WTC11 (cell line): ENCODE measurements at regions not wholly inside any gene's neighbourhood (a gene's known extent, or its start where the extent isn't known, plus 50 kb on each side); places are given as distances from the start of the nearest gene placed in this dataset.

Source experiments
- ATAC-seq: fragments of 200-7000 bp; cut with Tn5 transposase; 2 replicates; pipeline ENCODE4 v1.10.0; 2021; ENCODE audit warnings: mild to moderate bottlenecking, moderate library complexity
- CTCF ChIA-PET: fragments of 300-600 bp; sonication (Branson Sonifier 250); formaldehyde crosslinking; loops from one replicate; lab custom pipeline; 2021; ENCODE audit warnings: antibody characterized with exemption; lab: Charles Lee
- POLR2A ChIA-PET: fragments of 350-600 bp; sonication (Branson Sonifier 250); formaldehyde crosslinking; loops from one replicate; lab custom pipeline; 2021; ENCODE audit warnings: antibody characterized with exemption; lab: Charles Lee
- DNase-seq: peaks from one replicate; pipeline ENCODE4 v3.0.0; 2021; ENCODE audit warnings: low spot score
- H3K27ac Mint-ChIP-seq: 2 replicates; pipeline ENCODE4 v1.8.0; 2021; ENCODE audit warnings: mixed read lengths
- H3K27me3 Mint-ChIP-seq: 2 replicates; pipeline ENCODE4 v1.8.0; 2021; ENCODE audit warnings: low read depth, mild to moderate bottlenecking, moderate library complexity, mixed read lengths
- H3K36me3 Mint-ChIP-seq: 2 replicates; pipeline ENCODE4 v1.8.0; 2021; ENCODE audit warnings: mixed read lengths
- H3K4me1 Mint-ChIP-seq: 2 replicates; pipeline ENCODE4 v1.8.0; 2022; ENCODE audit warnings: mixed read lengths
- H3K4me3 Mint-ChIP-seq: 2 replicates; pipeline ENCODE4 v1.8.0; 2021; ENCODE audit warnings: mild to moderate bottlenecking, moderate library complexity, mixed read lengths
- H3K9me3 Mint-ChIP-seq: 2 replicates; pipeline ENCODE4 v1.8.0; 2021; ENCODE audit warnings: mixed read lengths
- CREB1 ChIP-seq: sonication (generic); formaldehyde crosslinking; IDR thresholded peaks from 2 replicates; pipeline ENCODE4 v1.8.0; 2023; ENCODE audit warnings: mild to moderate bottlenecking, missing genetic modification reagents
- E2F1 ChIP-seq: sonication (generic); formaldehyde crosslinking; IDR thresholded peaks from 2 replicates; pipeline ENCODE4 v1.8.0; 2022; ENCODE audit warnings: mild to moderate bottlenecking, missing genetic modification reagents
- JAZF1 ChIP-seq: fragments of 250-450 bp; sonication (Bioruptor Pico); IDR thresholded peaks from 2 replicates; pipeline ENCODE4 v1.9.0; 2021; ENCODE audit warnings: moderate library complexity, mild to moderate bottlenecking, inconsistent platforms
- MAX ChIP-seq: sonication (generic); formaldehyde crosslinking; IDR thresholded peaks from 2 replicates; pipeline ENCODE4 v1.8.0; 2022; ENCODE audit warnings: mild to moderate bottlenecking, missing genetic modification reagents
- MXD4 ChIP-seq: fragments of 250-450 bp; sonication (Bioruptor Pico); IDR thresholded peaks from 2 replicates; pipeline ENCODE4 v1.8.0; 2021; ENCODE audit warnings: mild to moderate bottlenecking, moderate library complexity, borderline replicate concordance
- NR3C1 ChIP-seq: sonication (generic); formaldehyde crosslinking; conservative IDR thresholded peaks from 2 replicates; pipeline ENCODE4 v1.8.1; 2023; ENCODE audit warnings: low read depth, mild to moderate bottlenecking, missing genetic modification reagents
- PRRX2 ChIP-seq: fragments of 250-450 bp; sonication (Bioruptor Pico); IDR thresholded peaks from 2 replicates; pipeline ENCODE4 v1.8.0; 2021; ENCODE audit warnings: mild to moderate bottlenecking
- RORB ChIP-seq: fragments of 250-450 bp; sonication (Bioruptor Pico); IDR thresholded peaks from 2 replicates; pipeline ENCODE4 v1.9.0; 2021; ENCODE audit warnings: mild to moderate bottlenecking
- TP53 ChIP-seq: sonication (generic); formaldehyde crosslinking; IDR thresholded peaks from 2 replicates; pipeline ENCODE4 v1.8.1; 2023; ENCODE audit warnings: mild to moderate bottlenecking, missing genetic modification reagents
- ZBTB21 ChIP-seq: sonication (generic); formaldehyde crosslinking; IDR thresholded peaks from 2 replicates; pipeline ENCODE4 v1.8.1; 2023; ENCODE audit warnings: mild to moderate bottlenecking, missing genetic modification reagents, borderline replicate concordance
- ZNF281 ChIP-seq: sonication (generic); formaldehyde crosslinking; IDR thresholded peaks from 2 replicates; pipeline ENCODE4 v1.8.0; 2023; ENCODE audit warnings: mild to moderate bottlenecking, missing genetic modification reagents
- ZNF317 ChIP-seq: sonication (generic); formaldehyde crosslinking; IDR thresholded peaks from 2 replicates; pipeline ENCODE4 v1.8.1; 2023; ENCODE audit warnings: low read depth, mild to moderate bottlenecking, moderate library complexity, missing genetic modification reagents, borderline replicate concordance
- ZNF396 ChIP-seq: fragments of 250-450 bp; sonication (Bioruptor Pico); IDR thresholded peaks from 2 replicates; pipeline ENCODE4 v1.8.0; 2021; ENCODE audit warnings: mild to moderate bottlenecking, moderate library complexity, borderline replicate concordance
- TF ChIP-seq, protein P1 (sequence below): fragments of 250-450 bp; sonication (Bioruptor Pico); IDR thresholded peaks from 2 replicates; pipeline ENCODE4 v1.9.0; 2021; ENCODE audit warnings: mild to moderate bottlenecking
- TF ChIP-seq, protein P2 (sequence below): sonication (generic); formaldehyde crosslinking; IDR thresholded peaks from 2 replicates; pipeline ENCODE4 v1.8.1; 2022; ENCODE audit warnings: missing genetic modification reagents, borderline replicate concordance
- TF ChIP-seq, protein P3 (sequence below): sonication (generic); formaldehyde crosslinking; IDR thresholded peaks from 2 replicates; pipeline ENCODE4 v1.8.1; 2022; ENCODE audit warnings: mild to moderate bottlenecking, missing genetic modification reagents, moderate library complexity, borderline replicate concordance
- TF ChIP-seq, protein P4 (sequence below): fragments of 250-450 bp; sonication (Bioruptor Pico); IDR thresholded peaks from 2 replicates; pipeline ENCODE4 v1.9.0; 2021; ENCODE audit warnings: moderate library complexity, mild to moderate bottlenecking, inconsistent platforms, borderline replicate concordance
- TF ChIP-seq, protein P5 (sequence below): sonication (generic); formaldehyde crosslinking; IDR thresholded peaks from 2 replicates; pipeline ENCODE4 v1.8.1; 2023; ENCODE audit warnings: mild to moderate bottlenecking, missing genetic modification reagents, moderate library complexity
- TF ChIP-seq, protein P6 (sequence below): sonication (generic); formaldehyde crosslinking; IDR thresholded peaks from 2 replicates; pipeline ENCODE4 v1.8.1; 2023; ENCODE audit warnings: mild to moderate bottlenecking, missing genetic modification reagents, moderate library complexity
- TF ChIP-seq, protein P7 (sequence below): sonication (generic); formaldehyde crosslinking; conservative IDR thresholded peaks from 2 replicates; pipeline ENCODE4 v1.8.1; 2022; ENCODE audit warnings: mild to moderate bottlenecking, missing genetic modification reagents

DNA sequence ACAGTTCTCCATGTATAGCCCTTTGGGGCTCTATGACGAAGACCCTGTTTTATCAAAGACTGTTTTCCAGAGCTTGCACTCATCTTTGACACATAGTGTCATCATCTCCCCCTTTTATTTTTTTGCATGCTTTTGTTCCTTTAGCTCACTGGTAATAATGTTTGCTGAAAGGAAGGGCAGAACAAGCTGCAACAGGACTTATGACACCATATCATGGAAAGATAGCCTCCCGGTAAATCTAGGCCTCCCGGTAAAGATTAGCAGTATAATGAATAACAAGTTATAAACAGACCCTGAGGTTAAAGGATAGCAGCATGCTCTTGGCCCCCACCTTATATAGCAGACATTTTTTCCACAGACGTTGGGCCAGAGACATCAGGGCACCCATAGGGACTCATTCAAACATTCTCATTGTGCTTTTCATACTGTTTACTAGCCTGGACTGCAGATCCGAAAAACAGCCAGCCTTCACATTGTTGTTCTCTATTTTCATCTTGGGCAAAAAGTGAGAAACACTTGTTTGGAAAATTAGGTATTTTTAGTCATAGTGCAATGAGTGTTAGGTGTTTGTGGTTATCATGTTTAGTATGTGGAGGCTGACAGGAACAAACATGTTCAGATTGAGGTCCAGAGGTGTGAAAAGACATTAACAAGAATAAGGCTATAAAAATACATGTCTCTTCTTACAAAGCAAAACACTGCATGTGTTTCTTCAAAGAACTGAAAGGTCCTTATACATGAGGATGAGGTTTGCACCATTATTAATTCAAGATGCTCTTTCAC is 136.9 kb upstream of the SPRY2 start (continued):
- TF ChIP-seq E2F1 (CRISPR knock-in tag), result no peak
- TF ChIP-seq PRRX2 (CRISPR knock-in tag), result no peak
- TF ChIP-seq, protein P1, sequence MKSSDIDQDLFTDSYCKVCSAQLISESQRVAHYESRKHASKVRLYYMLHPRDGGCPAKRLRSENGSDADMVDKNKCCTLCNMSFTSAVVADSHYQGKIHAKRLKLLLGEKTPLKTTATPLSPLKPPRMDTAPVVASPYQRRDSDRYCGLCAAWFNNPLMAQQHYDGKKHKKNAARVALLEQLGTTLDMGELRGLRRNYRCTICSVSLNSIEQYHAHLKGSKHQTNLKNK (CRISPR knock-in tag), result no peak
- TF ChIP-seq, protein P2, sequence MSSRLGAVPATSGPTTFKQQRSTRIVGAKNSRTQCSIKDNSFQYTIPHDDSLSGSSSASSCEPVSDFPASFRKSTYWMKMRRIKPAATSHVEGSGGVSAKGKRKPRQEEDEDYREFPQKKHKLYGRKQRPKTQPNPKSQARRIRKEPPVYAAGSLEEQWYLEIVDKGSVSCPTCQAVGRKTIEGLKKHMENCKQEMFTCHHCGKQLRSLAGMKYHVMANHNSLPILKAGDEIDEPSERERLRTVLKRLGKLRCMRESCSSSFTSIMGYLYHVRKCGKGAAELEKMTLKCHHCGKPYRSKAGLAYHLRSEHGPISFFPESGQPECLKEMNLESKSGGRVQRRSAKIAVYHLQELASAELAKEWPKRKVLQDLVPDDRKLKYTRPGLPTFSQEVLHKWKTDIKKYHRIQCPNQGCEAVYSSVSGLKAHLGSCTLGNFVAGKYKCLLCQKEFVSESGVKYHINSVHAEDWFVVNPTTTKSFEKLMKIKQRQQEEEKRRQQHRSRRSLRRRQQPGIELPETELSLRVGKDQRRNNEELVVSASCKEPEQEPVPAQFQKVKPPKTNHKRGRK (CRISPR knock-in tag), result no peak
- no peak for TF ChIP-seq TP53 (CRISPR knock-in tag)

GRCh38 chr13:80476953-80477352 is 136.0 kb upstream of the SPRY2 start:
- Mint-ChIP-seq H3K9me3 (no peaks in the 10 kb centered on the region), H3K27ac (no peak overlapping the region), H3K4me3 (no peak overlapping the region), H3K4me1 (no peaks in the 10 kb centered on the region), H3K36me3 (no peaks in the 10 kb centered on the region), H3K27me3 (no peaks in the 10 kb centered on the region)
- no peak for TF ChIP-seq CREB1 (CRISPR knock-in tag)
- TF ChIP-seq, protein P3, sequence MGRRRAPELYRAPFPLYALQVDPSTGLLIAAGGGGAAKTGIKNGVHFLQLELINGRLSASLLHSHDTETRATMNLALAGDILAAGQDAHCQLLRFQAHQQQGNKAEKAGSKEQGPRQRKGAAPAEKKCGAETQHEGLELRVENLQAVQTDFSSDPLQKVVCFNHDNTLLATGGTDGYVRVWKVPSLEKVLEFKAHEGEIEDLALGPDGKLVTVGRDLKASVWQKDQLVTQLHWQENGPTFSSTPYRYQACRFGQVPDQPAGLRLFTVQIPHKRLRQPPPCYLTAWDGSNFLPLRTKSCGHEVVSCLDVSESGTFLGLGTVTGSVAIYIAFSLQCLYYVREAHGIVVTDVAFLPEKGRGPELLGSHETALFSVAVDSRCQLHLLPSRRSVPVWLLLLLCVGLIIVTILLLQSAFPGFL (CRISPR knock-in tag), result no peak
- no peak for TF ChIP-seq JAZF1
- TF ChIP-seq ZBTB21, result no peak
- TF ChIP-seq NR3C1 (CRISPR knock-in tag), result no peak
- TF ChIP-seq ZNF317, result no peak
- TF ChIP-seq ZNF396 (CRISPR knock-in tag), result no peak
- TF ChIP-seq MXD4, result no peak
- TF ChIP-seq RORB (CRISPR knock-in tag), result no peak
- ChIA-PET CTCF (no interaction called here), POLR2A (no interaction called here)
- ATAC-seq, result no peak
- DNase-seq, result no peak

- Mint-ChIP-seq H3K27ac (no peak overlapping the region), H3K36me3 (no peaks in the 10 kb centered on the region), H3K27me3 (no peaks in the 10 kb centered on the region), H3K4me1 (no peaks in the 10 kb centered on the region), H3K4me3 (no peak overlapping the region), H3K9me3 (no peaks in the 10 kb centered on the region)
- DNase-seq, result no peak
- peak; percentile 88 for ATAC-seq
- POLR2A ChIA-PET, result no interaction called here
- CTCF ChIA-PET, result interaction anchor here (0.7 kb wide), 1 partner anchor 431 kb away, joined by 3 read pairs; no protein-coding TSS in a partner anchor
- TF ChIP-seq, protein P4, sequence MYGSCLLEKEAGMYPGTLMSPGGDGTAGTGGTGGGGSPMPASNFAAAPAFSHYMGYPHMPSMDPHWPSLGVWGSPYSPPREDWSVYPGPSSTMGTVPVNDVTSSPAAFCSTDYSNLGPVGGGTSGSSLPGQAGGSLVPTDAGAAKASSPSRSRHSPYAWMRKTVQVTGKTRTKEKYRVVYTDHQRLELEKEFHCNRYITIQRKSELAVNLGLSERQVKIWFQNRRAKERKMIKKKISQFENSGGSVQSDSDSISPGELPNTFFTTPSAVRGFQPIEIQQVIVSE (CRISPR knock-in tag), result no peak
- TF ChIP-seq, protein P5, sequence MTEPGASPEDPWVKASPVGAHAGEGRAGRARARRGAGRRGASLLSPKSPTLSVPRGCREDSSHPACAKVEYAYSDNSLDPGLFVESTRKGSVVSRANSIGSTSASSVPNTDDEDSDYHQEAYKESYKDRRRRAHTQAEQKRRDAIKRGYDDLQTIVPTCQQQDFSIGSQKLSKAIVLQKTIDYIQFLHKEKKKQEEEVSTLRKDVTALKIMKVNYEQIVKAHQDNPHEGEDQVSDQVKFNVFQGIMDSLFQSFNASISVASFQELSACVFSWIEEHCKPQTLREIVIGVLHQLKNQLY (CRISPR knock-in tag), result no peak
- no peak for TF ChIP-seq RORB (CRISPR knock-in tag)
- no peak for TF ChIP-seq ZNF281 (CRISPR knock-in tag)
- no peak for TF ChIP-seq E2F1 (CRISPR knock-in tag)
- TF ChIP-seq, protein P6, sequence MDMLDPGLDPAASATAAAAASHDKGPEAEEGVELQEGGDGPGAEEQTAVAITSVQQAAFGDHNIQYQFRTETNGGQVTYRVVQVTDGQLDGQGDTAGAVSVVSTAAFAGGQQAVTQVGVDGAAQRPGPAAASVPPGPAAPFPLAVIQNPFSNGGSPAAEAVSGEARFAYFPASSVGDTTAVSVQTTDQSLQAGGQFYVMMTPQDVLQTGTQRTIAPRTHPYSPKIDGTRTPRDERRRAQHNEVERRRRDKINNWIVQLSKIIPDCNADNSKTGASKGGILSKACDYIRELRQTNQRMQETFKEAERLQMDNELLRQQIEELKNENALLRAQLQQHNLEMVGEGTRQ, result no peak
- TF ChIP-seq MAX, result no peak
- TF ChIP-seq, protein P7, sequence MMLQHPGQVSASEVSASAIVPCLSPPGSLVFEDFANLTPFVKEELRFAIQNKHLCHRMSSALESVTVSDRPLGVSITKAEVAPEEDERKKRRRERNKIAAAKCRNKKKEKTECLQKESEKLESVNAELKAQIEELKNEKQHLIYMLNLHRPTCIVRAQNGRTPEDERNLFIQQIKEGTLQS (CRISPR knock-in tag), result no peak
- no peak for TF ChIP-seq NR3C1 (CRISPR knock-in tag)
Measured at GRCh38 chr13:80475718-80476117, 134.8 kb upstream of the SPRY2 start.
